ENCODE measurements at regions not wholly inside any gene's neighbourhood (a gene's known extent, or its start where the extent isn't known, plus 50 kb on each side); places are given as distances from the start of the nearest gene placed in this dataset.
A peak's percentile ranks its signal among the peaks of the same experiment; 100 is the strongest.

DNA sequence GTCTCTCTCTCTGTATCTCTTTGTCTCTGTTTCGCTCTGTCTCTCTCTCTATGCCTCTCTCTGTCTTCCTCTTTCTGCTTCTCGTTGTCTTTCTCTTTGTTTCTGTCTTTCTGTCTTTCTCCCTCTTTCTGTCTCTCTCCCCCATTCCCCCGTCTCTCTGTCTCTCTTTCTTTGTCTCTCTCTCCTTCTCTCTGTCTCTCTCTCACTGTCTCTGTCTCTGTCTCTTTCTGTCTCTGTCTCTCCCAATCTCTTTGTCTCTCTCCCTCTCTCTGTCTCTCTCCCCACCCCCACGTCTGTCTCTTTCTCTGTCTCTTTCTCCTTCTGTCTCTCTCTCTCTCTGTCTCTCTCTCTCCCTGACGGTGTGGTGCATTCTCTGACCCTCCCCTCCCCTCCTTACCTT is 71.9 kb upstream of the ZNF516 start:
- no peak for TF ChIP-seq POLR2A (IDR thresholded peaks at IDR 0.05; ENCODE audit: low read length)
- TF ChIP-seq GATA1 (IDR thresholded peaks at IDR 0.05; ENCODE audit: low read depth, low read length) = no peak
- no peak for DNase-seq

DNA sequence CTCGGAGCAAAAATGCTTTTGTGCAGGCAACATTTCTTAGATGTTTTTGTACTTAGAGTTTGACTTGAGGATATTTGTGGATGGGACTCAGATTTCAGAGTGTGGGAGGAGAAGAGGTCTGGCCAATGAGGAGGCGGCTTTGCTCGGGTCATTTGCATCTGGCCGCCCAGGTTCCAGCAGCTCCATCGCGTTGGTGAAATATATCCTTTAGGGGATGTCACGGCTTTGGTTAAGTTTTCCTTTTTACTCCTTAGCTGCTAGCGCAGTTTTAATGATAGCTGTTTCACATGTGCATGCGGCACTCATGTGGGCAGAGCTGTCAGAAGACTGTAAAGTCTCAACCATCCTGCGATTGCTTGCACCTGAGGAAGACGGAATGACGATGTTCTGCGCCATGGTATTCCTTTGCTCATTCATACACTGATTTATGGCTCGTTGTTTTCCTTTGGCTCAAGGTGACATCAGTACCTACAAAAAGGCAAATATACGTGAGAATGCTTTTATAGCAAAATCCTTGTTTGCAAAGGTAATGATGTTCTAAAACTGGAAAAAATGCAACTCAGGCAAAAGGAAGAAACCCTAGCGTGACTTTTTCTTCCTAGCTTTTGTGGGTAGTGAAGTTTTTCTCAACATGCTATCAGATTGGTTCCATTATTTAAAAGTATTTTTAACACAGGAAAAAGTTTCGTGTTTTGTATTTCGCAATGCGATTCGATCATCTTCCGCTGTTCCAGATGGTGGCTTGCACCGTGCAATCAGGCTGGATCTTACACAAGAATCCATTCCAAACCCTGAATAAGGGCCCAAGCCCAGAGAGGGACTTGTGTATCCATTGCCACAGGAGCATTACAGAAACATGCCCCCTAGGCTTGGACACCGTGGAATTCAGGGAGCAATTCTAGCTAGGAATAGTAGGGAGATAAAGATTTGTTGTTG is 70.5 kb upstream of the ZNF516 start:
- TF ChIP-seq GATA1 (IDR thresholded peaks at IDR 0.05; ENCODE audit: low read depth, low read length) (no peak), POLR2A (IDR thresholded peaks at IDR 0.05; ENCODE audit: low read length) (no peak)
- DNase-seq = peak in 1 of 2 experiments; percentile 17

DNA sequence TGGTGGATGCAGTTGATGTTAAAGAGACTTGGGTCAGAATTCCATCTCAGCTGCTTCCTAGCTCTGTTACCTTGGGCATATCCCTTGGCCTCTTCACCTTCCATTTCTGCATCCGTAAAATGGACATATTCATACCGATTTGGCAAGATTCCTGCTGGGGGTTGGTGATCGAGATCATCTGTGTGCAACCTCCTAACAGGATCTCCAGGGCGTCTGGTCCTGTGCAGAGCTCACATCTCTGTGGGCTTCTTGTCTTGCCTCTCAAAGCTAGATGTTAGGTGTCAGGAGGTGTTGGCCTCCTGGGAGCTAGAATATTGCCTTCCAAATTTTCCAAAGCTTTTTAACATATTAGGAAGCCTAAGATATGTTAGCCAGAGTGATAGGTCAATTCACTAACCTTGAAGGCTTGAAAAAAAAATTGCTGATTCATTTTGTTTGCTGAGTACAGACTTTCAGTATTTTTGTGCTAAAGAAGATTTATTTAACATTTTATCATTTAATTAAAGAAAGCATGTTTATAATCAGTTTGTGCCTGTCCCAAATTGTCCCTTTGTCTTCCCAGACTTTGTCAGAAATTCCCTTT is 69.7 kb upstream of the ZNF516 start:
- DNase-seq = no peak
- TF ChIP-seq GATA1 (IDR thresholded peaks at IDR 0.05; ENCODE audit: low read depth, low read length) (no peak), POLR2A (IDR thresholded peaks at IDR 0.05; ENCODE audit: low read length) (no peak)

DNA sequence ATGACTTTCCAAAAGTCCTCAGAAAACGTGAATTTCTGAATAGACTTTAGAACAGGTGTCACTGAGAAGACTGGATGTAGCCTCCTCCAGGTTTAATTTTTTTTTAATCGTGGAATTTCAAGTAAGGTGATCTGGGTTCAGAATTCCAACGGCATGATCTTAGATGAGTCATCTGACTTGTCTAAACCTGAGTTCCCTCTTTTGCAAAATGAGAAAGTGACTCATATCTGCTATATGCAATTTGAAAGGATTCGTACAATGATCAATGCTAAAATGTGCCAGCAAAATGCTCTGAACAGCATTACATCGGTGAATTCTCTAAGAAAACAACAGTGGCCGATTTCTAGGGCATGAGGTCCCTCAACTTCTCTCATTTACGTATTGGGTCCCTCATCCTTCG is 69.1 kb upstream of the ZNF516 start:
- no peak for TF ChIP-seq POLR2A (IDR thresholded peaks at IDR 0.05; ENCODE audit: low read length)
- no peak for TF ChIP-seq GATA1 (IDR thresholded peaks at IDR 0.05; ENCODE audit: low read depth, low read length)
- no peak for DNase-seq

DNA sequence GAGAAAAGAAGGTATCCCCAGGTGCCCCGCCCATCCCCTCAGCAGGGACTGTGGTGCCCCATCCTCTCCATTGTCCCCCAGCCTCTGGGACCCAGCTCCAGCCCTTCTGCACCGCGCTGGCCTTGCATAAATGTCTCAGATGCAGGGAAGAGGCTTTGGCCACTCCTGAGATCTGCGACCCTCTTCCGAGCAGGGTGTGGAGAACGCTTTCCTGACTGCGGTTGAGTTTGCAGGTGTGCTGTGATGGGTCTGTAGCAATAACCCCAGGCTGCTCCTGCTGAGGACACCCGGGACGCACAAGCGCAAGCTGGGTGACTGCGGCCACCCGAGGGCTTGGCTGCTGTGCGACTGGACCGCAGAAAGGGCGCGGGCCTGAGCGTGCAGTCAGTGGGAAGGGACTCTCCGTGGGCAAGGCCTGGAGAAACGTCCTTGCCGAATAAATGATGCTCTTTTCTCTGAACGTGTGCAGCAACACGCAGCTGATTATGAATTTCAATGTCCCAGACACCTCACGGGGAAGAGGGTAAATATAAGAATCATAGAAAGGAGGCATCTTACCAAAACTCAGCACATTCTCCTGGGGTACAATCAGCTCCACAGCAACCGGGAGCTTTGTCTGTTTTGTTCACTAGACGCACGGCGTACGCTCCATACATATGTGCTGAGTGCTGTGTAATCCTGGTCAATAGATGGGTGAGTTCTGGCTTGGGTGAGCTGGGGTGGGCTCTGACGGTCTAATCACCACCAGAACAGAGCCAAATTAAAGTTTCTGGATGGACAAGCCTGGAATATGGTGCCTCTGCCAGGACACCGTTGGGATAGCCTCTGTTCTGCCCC is 67.5 kb upstream of the ZNF516 start:
- no peak for TF ChIP-seq POLR2A (IDR thresholded peaks at IDR 0.05; ENCODE audit: low read length)
- TF ChIP-seq GATA1 (IDR thresholded peaks at IDR 0.05; ENCODE audit: low read depth, low read length) = no peak
- no peak for DNase-seq

DNA sequence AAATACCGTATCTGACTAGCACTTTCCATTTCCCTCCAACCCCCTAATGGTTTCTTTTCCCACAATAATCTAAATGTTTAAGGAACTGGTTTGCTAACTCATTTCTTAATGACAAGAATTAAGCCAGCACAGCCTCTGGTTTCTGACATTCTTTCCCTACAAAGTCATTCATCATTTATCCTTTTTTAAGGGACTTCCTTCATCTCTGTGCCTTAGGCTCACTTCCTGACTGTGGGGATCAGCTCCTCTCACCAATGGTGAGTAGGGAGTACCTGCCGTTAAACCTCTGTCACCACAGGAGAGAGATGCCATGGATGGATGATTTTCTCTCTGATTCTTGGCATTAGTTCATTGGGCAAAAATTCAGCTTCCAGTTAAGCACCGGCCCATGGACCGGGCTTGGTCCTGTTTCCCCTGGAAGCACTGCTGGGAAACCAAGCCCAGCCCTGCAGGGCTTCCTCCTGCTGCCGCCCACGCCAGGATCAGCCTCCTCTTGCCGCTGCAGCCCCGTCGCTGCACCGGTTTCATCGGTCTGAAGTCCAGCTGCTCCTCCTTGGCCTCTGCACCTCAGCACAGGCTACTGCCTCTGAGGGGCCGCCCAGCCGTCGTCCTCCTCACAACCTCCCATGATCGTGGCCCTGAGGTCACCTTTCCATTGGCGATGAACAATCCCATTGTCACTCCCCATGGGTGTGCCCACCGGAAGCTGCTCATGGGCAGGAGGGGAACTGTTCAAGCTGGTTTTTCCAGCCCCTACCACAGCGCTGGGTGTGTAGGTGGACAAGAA is 64.0 kb upstream of the ZNF516 start:
- no peak for DNase-seq
- no peak for TF ChIP-seq GATA1 (IDR thresholded peaks at IDR 0.05; ENCODE audit: low read depth, low read length)
- TF ChIP-seq POLR2A (IDR thresholded peaks at IDR 0.05; ENCODE audit: low read length) = no peak

DNA sequence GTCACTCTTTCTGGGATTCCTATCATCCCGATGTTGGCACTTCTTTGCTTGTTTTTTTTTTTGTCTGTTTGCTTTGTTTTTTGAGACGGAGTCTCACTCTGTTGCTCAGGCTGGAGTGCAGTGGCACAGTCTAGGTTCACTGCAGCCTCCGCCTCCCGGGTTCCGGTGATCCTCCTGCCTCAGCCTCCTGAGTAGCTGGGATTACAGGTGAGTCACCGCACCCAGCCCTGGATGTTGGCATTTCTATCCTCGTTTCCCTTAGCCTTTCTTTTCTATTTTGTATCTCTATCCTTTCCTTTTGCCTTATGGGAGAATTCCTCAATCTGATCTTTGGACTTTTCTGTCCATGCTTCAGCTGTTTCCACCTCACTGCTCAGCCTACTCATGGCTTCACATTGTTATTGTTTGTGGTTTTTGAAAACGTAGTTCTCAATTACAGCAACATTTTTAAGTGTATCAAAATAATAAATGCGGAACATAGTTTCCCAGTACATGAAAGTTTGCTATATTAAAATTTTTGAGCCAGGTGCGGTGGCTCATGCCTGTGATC is 62.1 kb upstream of the ZNF516 start:
- TF ChIP-seq GATA1 (IDR thresholded peaks at IDR 0.05; ENCODE audit: low read depth, low read length) = no peak
- no peak for TF ChIP-seq POLR2A (IDR thresholded peaks at IDR 0.05; ENCODE audit: low read length)

DNA sequence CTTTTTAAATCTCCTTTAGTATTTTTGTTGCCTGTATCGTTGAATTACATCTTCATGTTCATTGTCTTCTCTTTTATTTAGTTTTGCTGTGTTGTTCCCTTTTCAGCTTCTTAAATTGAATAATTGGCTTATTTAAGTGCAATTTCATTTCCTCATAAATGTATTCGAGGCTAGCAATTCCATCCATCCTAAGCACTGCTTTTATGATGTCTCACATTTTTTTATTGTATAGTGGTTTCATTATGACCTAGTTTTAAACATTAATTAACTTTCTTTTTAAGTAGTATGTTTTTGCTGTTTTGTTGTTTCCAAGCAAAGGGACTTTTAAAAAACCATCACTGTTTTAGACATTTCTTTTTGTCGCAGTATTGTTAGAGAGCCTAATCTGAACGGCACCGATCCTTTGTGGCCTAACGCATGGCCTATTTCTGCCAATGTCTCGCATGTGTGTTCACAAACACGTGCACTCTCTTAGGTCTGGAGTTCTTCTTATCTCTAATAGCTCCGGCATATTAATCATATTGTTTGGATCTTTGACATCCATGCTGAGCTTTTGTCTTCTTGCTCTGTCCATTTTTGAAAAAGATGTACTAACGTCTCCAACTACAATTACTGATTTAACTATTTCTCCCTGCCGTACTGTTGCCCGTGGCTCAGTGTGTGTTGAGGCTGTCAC is 59.6 kb upstream of the ZNF516 start:
- TF ChIP-seq POLR2A (IDR thresholded peaks at IDR 0.05; ENCODE audit: low read length) (no peak), GATA1 (IDR thresholded peaks at IDR 0.05; ENCODE audit: low read depth, low read length) (no peak)
- DNase-seq = no peak

More for the DNA sequence above, 62.1 kb upstream of the ZNF516 start:
- DNase-seq = no peak

DNA sequence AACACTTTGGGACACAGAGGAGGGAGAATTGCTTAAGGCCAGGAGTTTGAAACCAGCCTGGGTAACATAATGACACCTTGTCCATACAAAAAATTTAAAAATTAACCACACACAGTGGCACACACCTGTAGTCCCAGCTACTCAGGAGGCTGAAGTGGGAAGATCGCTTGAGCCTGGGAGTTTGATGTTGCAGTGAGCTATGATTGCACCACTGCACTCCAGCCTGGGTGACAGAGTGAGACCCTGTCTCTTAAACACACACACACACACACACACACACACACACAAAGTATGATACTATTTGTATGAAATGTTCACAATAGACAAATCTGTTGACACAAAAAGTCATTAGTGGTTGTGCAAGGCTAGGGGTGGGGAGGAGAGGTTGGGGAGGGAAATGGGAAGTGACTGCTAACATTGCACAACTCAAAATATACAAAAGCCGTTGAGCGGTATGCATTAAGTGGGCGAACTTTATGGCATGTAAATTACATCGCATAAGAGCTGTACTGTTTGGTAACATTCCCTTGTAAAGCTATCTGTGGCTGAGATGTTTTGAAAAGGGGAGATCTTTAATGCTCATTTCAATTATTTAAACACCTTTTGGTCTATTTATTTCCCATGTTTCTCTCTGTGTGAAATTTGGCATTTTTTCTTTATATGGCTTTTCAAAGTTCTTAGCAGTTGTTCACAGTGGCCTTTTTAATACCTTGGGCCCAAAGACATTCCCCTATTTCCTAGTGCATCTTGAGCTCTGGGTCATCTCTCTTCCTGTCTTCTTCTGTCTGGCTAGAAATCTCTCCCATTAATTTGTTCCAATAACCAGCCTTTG is 58.9 kb upstream of the ZNF516 start:
- TF ChIP-seq GATA1 (IDR thresholded peaks at IDR 0.05; ENCODE audit: low read depth, low read length) = no peak
- TF ChIP-seq POLR2A (IDR thresholded peaks at IDR 0.05; ENCODE audit: low read length) = no peak
- DNase-seq = no peak

DNA sequence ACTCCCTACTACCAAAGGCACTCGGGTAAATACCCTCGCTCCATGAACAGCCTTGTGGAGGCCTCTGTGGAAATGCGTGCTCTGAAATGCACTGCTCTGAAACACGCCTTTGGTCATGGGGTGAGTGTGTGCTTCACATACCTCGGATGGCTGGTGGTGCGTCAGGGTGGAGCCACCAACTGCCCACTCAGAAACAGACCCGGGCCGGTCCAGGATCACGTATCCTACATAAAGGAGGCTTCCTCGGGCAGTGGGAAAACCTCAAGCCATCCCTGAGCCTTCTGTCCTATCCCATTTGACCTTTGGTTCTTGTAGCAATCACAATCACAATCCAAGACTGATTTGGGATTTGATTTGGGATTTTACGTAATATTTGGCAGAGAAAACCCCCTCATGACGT is 53.5 kb upstream of the ZNF516 start:
- TF ChIP-seq GATA1 (IDR thresholded peaks at IDR 0.05; ENCODE audit: low read depth, low read length) (no peak), POLR2A (IDR thresholded peaks at IDR 0.05; ENCODE audit: low read length) (no peak)
- no peak for DNase-seq

DNA sequence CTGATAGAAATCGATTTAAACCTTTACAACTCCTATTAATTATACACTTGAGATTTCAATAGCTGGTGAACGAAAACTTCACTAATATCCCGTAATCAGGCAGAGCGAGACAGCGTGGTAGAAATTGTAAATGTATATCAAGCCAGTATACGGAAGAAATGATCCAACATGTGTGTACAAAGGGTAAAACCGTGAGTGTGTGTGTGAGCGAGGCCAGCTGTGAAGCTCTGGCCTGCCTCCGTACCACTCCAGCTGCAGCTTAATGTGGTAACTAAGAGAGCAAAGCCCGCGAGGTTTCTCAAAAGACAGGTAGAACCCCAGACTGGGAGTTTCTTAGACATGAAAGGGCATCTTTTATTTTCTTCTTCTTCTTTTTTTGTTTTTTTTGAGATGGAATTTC is 52.3 kb upstream of the ZNF516 start:
- TF ChIP-seq POLR2A (IDR thresholded peaks at IDR 0.05; ENCODE audit: low read length) (no peak), GATA1 (IDR thresholded peaks at IDR 0.05; ENCODE audit: low read depth, low read length) (no peak)
- no peak for DNase-seq

DNA sequence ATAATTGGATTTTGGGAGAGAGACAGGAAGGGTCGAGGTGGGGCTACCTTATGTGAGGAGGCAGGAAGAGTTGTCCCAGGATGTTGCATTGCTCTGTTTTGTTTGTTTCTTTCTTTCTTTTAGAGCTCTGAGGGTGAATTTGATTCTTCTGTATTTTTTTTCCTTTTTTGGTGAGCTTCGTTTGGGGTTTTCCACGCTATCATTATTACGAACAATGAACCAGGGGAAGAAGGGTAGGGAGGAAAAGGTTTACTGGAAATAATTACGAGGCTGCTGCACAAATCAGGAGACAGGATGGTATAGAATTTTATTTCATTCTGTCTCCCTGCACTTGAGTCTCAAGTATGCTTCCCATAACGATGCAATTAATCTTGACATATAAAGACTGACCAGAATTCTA is 51.4 kb upstream of the ZNF516 start:
- TF ChIP-seq POLR2A (IDR thresholded peaks at IDR 0.05; ENCODE audit: low read length) (no peak), GATA1 (IDR thresholded peaks at IDR 0.05; ENCODE audit: low read depth, low read length) (no peak)
- DNase-seq = no peak
